GM12872 (cell line): ENCODE measurements at regions not wholly inside any gene's neighbourhood (a gene's known extent, or its start where the extent isn't known, plus 50 kb on each side); places are given as distances from the start of the nearest gene placed in this dataset.

ENCODE experiments used
- CTCF ChIP-seq: IDR thresholded peaks from 3 replicates; pipeline ENCODE4 v1.5.1; 2011; ENCODE audit warnings: low read depth, mild to moderate bottlenecking, low read length, moderate library complexity; ENCODE audit not compliant: insufficient read depth

- TF ChIP-seq CTCF: no peak
Measured at GRCh38 chr15:98395974-98396610, 252.2 kb upstream of the IGF1R start.

GRCh38 chr15:98397419-98397818 is 250.9 kb upstream of the IGF1R start:
- no peak for TF ChIP-seq CTCF

GRCh38 chr15:98398056-98398455 is 250.3 kb upstream of the IGF1R start:
- no peak for TF ChIP-seq CTCF

- TF ChIP-seq CTCF: no peak
Measured at GRCh38 chr15:98398886-98399285, 249.5 kb upstream of the IGF1R start.

- TF ChIP-seq CTCF: no peak
Measured at GRCh38 chr15:98400120-98400519, 248.2 kb upstream of the IGF1R start.

GRCh38 chr15:98401029-98401428 is 247.3 kb upstream of the IGF1R start:
- no peak for TF ChIP-seq CTCF

GRCh38 chr15:98402486-98402885 is 245.9 kb upstream of the IGF1R start:
- TF ChIP-seq CTCF: no peak
